ENCODE measurements at regions not wholly inside any gene's neighbourhood (a gene's known extent, or its start where the extent isn't known, plus 50 kb on each side); places are given as distances from the start of the nearest gene placed in this dataset.

- TF ChIP-seq GATA3 (IDR thresholded peaks at IDR 0.05; ENCODE audit: low read depth, low read length) (no peak), GATA2 (IDR thresholded peaks at IDR 0.05; ENCODE audit: low read depth, low read length) (no peak)
Observed at GRCh38 chr7:156464339-156464738, 176.2 kb upstream of the RNF32 start.

Data from SH-SY5Y (cell line).